ENCODE measurements at regions not wholly inside any gene's neighbourhood (a gene's known extent, or its start where the extent isn't known, plus 50 kb on each side); places are given as distances from the start of the nearest gene placed in this dataset.

- no peak for DNase-seq (ENCODE audit: low spot score)
- in situ Hi-C loops (cut with MboI; ENCODE audit: low pct_unique_long_range_greater_than_20kb, low sequenced_read_pairs, unreplicated experiment) = no loop called here
- TF ChIP-seq CTCF (IDR thresholded peaks at IDR 0.05; ENCODE audit: extremely low read depth, insufficient read depth, missing control alignments) = no peak
These were observed 117.6 kb downstream of the SLC25A47 start for GRCh38 chr14:100440758-100441203.

GRCh38 chr14:100441271-100441947, 118.3 kb downstream of the SLC25A47 start:
- in situ Hi-C loops (cut with MboI; ENCODE audit: low pct_unique_long_range_greater_than_20kb, low sequenced_read_pairs, unreplicated experiment) = no loop called here
- no peak for DNase-seq (ENCODE audit: low spot score)
- TF ChIP-seq CTCF (IDR thresholded peaks at IDR 0.05; ENCODE audit: extremely low read depth, insufficient read depth, missing control alignments) = no peak

GRCh38 chr14:100442036-100442435, 118.9 kb downstream of the SLC25A47 start:
- no peak for DNase-seq (ENCODE audit: low spot score)
- TF ChIP-seq CTCF (IDR thresholded peaks at IDR 0.05; ENCODE audit: extremely low read depth, insufficient read depth, missing control alignments) = no peak
- in situ Hi-C loops (cut with MboI; ENCODE audit: low pct_unique_long_range_greater_than_20kb, low sequenced_read_pairs, unreplicated experiment) = no loop called here

- in situ Hi-C loops (cut with MboI; ENCODE audit: low pct_unique_long_range_greater_than_20kb, low sequenced_read_pairs, unreplicated experiment) = no loop called here
- no peak for DNase-seq (ENCODE audit: low spot score)
- TF ChIP-seq CTCF (IDR thresholded peaks at IDR 0.05; ENCODE audit: extremely low read depth, insufficient read depth, missing control alignments) = no peak
These were observed 119.7 kb downstream of the SLC25A47 start for GRCh38 chr14:100442498-100443490.

- in situ Hi-C loops (cut with MboI; ENCODE audit: low pct_unique_long_range_greater_than_20kb, low sequenced_read_pairs, unreplicated experiment) = no loop called here
- TF ChIP-seq CTCF (IDR thresholded peaks at IDR 0.05; ENCODE audit: extremely low read depth, insufficient read depth, missing control alignments) = no peak
- DNase-seq (ENCODE audit: low spot score) = no peak
These were observed 120.5 kb downstream of the SLC25A47 start for GRCh38 chr14:100443603-100444002.

- TF ChIP-seq CTCF (IDR thresholded peaks at IDR 0.05; ENCODE audit: extremely low read depth, insufficient read depth, missing control alignments) = no peak
- in situ Hi-C loops (cut with MboI; ENCODE audit: low pct_unique_long_range_greater_than_20kb, low sequenced_read_pairs, unreplicated experiment) = no loop called here
- no peak for DNase-seq (ENCODE audit: low spot score)
These were observed 122.4 kb downstream of the SLC25A47 start for GRCh38 chr14:100445436-100446088.
